ENCODE measurements at regions not wholly inside any gene's neighbourhood (a gene's known extent, or its start where the extent isn't known, plus 50 kb on each side); places are given as distances from the start of the nearest gene placed in this dataset.

DNA sequence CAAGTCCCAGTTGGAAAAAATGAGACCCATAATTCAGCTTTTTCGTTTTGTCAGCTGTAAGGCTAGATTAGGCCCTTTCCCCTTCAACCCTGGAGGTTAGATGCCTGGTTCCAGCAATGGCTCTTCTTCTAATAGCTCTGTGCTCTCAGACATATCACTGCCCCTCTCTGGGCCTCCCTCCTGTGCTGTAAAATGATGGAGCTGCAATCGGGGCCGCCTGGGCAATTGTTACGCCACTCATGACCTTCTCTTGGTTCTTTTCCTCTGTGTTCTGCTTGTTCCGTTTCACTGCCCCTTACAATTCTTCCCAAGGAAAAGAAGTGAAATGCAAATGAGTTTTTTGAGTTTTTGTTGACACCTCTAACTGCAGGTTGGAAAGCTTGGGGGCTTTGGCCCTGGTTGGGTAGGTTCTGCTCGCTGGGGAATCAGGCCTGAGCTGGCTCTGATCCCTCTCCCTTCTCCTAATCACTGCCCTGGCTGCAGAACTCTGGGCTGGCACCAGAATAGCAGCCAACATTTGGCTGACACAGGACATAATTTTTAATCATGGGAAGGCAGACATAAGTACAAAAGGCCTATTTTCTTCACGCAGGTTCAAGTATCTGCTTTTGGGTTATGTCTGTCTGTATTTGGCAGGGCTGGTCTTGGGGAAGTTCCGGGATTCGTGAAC lies 110.9 kb downstream of the FOXD1 start:
- DNase-seq, result no peak

DNA sequence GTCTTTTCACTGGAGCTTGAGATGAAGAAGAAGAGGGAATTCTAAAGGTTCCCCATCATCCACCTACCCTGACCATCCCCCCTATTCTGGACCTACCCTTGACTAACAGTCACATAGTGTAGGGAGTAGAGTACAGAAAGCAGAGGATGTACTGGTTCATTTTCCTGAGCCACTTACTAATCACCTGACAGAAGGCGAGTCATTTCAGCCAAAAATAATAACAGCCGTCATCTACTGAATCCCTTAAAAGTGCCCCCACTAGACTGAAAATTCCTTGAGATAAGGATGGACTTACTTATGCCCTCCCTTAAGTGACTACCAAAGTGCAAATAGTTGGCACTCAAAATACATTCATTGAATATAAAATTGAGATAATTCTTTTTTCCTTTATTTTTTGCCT lies 112.2 kb downstream of the FOXD1 start:
- DNase-seq, result no peak

DNA sequence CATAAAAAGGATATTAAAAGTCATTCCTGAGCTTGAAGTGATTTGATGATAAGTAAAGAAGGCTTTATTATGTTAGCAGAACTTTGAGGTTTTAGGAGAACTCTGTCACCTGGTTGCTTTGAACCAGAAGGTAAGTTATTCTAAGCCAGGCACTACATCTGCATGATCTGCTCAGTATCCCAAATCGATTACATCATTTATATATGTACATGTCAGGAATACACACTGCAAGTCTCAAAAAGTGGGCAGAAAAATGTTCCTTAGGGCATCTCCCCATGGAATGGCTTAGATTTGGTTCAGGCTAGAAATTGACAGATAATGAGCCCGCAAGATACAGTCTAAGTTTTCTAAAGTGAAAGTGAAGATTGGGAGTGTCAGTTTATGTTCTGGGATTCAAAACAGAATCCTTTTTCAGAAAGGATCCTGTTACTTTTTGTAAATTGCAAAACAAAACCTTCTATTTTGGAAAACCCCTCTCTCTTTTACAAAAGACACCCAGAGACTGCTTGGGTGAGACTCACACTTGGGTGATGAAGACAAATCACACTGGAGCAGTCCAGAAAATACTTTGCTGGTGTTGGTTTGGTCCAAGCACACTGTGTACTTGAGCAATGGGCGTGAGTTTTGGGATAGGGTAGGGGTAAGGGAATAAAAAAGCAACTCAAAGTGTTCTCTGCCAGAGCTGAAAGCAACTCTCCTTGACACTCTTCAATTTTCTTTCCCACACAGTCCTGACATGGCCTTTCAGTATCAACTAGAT lies 114.5 kb downstream of the FOXD1 start:
- no peak for DNase-seq

DNA sequence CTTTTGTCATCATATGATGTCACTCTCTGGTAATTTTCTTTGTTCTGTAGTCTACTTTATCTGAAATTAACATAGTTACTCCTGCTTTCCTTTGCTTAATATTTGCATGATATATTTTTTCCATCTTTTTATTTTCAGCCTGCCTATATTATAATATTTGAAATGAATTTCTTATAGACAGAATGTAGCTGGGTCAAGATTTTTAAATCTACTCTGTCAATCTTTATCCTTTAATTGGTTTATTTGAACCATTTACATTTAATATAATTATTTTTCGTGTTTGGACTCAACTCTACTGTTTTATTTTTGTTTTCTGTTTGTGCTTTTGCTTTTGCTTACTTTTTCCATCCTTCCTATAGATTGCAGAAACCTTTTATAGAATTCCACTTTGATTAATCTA lies 118.0 kb downstream of the FOXD1 start:
- no peak for DNase-seq

DNA sequence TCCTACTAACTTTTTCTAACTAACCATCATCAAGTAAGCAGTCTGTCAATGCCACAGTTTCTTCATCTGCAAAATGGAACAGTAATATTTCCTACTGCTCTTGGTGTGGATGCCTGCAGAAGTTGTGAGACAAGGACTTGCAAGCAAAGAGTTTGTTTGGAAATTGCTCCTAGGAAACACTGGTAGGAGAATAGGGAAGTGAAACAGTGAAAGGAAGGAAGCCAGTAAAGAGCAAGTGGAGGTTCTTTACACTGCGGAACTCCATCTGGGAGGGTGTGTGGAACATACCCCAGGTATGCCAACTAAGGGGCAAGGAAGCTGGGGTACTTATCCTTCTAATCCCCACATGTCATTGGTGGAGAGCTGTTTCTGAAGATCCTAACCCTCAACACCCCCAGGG lies 119.9 kb downstream of the FOXD1 start:
- no peak for DNase-seq

DNA sequence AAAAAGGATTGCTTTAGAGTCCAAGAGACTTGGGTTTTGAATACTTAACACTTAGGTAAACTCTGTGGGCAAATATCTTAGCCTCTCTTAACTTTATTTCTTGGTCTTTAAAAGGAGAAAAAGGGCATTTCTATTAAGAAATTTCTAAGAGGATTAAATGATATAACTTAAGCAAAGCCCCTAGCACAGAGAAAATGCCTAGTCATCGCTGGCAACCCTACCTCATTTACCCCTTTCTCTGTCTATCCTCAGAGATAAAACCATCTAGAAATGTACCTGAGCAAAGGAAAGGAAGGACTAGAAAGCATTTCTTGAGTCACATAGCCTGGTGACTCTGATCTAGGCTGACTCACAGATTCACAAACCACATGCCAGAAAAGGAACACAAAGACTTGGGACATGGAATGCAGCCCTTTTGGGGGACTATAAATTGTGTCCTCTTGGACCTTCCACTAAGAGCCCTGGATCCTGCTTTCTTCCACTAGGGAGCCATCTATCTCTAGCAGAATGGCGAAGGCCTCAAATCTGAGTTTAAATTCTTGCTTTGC lies 120.6 kb downstream of the FOXD1 start:
- no peak for DNase-seq

DNA sequence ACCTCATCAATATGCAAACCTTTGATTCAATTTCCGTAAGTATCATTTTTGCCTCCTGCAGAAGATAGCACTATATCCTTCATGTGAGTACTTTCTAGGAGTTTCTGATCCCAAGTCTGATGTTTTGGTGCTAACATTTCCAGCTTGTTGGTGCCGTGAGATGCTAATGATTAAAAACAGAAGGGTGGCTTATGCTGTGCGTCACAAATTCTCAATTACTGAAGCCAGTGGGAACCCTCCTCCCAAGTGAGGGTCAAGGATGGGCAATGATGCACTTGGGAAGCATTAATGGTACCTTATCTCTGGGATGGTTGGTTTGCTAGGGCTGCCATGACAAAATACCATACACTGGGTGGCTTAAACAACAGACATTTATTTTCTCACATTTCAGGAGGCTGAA lies 123.0 kb downstream of the FOXD1 start:
- DNase-seq, result no peak

DNA sequence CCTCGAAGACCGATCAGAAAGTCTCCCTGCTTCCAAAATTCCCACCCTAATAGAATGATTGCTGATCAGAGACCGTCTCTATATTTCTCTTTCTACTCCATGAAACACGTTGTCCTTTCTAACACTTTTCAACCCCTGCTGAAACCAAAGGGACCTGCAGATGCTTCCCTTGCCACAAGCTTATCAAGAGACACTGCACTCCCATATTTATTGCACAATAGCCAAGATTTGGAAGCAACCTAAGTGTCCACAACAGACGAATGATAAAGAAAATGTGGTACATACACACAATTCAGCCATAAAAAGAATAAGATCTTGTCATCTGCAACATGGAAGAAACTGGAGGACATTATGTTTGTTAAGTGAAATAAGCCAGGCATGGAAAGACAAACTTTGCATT lies 125.1 kb downstream of the FOXD1 start:
- no peak for DNase-seq

DNA sequence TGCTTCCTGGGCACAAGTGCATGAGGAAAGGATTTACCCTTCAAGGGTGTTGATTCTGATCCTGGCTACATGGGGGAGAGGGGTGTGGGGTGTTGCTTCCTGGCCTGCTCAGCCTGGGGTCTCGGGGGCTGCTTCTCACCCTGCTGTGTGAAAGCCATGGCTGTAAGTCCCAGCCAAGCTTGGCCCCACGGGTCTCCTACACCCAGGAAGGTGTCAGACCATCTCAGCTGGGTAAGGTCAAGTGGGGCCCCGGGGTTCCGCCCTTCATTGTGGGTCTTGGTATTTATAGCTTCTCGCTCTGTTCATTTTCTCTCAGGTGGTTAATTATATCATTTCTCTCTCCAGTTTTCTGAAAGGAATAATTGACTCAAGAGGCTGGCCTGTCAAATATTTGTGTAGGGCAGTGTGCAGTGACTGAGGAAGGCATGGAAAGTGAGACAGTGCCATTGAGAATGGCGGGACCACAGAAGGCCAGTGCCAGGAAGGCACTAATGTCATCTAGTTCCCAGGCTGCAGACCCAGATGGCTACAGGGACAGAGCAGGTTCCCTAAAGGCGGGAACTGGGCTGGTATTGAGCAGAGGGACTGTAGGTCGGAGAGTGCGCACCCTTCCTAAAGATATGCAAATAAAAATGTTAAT lies 126.0 kb downstream of the FOXD1 start:
- DNase-seq, result no peak

DNA sequence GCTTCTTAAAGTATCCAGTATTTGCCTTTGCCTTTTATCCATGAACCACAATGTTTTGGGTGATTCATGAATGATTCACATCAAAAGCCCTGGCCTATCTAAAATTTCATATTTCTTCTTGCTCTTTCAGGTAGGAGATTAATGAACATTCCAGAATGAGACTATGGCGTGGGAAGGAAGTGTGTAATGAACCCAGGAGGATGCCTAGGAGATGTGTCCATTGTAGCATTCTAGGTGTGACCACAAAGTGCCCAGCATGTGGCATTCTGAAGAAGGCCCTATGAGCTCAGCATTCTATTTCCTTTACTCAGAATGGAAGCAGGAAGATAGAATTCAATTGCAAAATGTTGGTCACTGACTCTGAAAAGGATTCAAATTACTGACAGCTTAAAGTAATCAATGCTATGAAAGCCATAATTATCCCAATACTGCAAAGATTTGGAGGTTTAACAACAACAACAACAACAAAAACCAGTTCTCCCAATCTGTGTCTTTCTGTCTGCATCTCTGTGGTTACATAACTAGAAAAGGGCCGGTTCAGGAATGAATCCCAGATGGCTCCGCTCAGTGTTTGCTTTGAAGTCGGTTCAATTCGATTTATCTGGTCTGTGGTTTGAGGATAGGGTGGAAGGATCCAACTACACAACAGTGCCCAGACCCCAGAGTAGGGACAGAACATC lies 126.7 kb downstream of the FOXD1 start:
- DNase-seq, result no peak

DNA sequence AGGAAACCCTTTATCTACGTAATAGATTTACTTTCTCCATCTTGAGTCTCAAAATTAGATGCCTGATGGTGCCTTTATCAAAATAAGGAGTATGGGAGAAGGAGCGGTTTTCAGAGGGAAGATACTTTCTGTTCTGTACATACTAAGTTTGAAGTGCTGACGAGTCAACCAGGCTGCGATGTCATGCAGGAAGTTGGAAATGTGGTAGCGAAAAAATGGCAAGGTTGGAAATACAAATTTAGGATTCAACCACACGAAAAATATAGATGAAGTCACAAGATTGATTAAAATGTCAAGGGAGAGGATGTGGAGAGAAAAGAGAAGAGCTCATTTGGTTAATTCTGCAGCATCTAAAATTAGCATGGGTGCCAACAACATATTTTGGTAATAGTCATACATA lies 129.5 kb downstream of the FOXD1 start:
- DNase-seq, result no peak

DNA sequence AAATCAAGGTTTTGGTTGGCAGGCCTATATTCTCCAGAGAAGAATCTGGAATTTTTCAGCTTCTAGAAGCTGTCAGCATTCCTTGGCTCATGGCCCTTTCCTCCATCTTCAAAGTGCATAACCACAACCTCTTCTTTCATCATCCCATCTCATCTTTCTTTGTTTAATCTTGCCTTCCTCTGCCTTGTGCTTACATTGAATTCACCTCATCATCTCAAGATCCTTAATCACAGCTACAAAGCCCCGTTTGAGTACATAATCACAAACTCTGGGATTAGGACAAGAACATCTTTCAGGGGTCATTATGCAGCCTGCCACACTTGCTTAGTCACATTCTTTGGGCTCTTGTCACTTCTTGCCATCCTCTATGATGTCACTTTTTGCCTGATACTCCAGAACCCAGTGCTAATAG lies 130.3 kb downstream of the FOXD1 start:
- DNase-seq, result no peak

DNA sequence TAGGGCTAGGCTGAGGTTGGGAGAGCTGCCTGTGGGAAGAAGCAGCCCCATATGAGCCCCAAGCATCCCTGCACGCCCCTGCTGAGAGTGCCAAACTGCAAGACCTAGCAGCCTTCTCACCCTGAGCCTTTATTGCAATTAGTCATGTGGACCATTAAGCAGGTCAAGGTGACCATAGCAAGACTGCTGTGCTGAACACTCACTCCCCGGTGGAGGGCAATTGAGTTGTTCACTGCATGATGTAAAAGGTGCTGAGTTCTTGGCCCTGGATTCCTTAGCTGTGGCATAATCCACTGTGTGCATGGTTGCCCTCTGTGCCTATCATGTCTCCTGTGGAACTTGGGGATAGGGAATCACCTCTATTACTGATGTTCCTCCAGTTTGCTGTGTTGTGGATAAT lies 131.1 kb downstream of the FOXD1 start:
- DNase-seq, result no peak

DNA sequence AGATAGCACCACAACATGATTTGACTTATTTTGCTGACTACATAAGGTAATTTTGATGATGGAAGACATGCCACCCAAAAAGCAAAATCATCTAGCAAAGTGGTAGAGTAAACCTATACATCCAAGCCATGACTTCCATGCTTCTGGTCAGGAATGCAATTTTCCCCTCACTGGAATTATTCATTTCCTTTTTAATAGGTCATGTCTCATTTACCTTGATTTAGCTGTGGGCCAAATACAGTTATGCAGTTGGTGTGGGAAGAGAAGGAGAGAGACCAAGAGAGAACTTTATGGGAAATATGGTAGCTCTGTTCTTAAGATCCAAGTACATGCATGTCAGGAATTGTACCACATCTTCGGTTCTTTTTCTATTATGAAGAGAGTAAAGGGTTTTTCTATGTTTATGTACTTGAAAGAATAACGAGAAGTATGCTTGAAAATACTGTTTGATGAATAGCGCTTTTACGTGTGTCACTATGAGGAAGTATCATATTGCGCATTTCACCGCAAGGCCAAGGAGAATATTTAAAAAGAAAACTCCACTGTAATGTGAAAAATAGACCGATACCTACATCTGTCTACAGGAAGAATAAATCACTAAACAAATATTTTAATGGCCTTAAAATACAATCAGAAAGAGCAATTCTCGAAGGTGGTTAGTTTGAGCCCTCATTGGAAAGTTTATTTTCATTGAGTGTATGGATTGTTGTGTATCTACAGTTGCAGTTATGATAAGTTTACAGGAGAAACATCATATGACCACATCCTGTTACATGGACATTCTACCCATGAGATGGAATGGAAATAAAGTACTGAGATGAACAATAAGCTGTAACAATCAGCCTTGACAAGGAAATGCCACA lies 134.0 kb downstream of the FOXD1 start:
- DNase-seq, result no peak

DNA sequence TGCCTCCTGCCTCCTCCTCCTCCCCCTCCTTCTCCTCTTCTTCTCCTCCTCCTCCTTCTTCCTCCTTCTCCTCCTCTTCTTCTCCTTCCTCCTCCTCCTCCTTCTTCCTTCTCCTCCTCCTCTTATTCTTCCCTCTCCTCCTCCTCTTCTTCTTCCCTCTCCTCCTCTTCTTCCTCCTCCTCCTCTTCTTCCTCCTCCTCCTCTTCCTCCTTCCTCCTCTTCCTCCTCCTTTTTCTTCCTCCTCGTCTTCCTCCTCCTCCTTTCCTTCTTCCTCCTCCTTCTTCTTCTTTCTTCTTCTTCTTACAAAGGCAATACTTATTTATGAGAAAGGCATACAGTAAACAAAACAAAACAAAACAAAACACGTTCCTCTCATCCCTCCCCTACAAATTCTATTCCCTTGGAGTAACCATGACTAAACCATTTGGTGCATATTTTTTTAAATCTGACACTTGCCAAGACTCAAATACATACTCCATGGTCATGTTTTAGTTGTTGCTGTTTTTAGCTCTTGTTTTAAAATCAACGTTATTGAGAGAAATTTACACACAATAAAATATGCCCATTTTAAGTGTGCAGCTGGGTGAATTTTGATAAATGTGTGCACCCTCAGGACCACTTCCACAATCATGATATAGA lies 135.6 kb downstream of the FOXD1 start:
- DNase-seq, result no peak

DNA sequence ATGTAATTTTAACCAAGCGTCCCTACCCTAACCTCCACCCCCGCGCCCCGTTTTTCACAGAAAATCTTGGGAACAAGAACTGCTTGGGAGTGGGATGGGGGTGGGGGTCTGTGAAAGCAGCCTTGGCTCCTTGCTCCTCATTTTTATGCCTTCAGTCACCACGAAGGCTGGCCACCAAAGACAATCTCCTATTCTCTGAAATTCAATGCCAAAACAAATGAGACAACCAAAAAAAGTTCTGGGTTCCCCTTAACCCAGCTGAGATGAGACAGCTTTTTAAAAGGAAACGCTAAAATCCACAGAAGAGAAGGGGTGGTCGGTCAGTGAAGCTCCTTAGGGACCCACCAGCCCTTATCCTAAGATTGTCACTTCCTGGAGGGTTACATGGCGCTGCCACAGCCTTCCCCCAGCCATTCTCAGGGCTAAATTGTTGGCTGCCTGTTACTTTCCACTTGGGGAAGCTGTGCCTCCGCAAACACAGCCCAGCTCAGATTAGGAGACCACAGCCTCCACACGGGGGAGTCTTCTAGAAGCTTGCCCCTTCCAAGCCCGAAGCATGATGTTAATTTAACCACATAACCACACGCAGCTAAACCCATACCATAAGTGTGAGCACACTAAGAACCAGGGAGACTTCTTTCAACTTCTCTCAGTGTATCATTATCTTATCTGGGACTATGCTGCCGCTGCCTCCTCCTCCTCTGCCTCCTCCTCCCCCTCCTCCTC lies 136.3 kb downstream of the FOXD1 start:
- DNase-seq, result no peak

DNA sequence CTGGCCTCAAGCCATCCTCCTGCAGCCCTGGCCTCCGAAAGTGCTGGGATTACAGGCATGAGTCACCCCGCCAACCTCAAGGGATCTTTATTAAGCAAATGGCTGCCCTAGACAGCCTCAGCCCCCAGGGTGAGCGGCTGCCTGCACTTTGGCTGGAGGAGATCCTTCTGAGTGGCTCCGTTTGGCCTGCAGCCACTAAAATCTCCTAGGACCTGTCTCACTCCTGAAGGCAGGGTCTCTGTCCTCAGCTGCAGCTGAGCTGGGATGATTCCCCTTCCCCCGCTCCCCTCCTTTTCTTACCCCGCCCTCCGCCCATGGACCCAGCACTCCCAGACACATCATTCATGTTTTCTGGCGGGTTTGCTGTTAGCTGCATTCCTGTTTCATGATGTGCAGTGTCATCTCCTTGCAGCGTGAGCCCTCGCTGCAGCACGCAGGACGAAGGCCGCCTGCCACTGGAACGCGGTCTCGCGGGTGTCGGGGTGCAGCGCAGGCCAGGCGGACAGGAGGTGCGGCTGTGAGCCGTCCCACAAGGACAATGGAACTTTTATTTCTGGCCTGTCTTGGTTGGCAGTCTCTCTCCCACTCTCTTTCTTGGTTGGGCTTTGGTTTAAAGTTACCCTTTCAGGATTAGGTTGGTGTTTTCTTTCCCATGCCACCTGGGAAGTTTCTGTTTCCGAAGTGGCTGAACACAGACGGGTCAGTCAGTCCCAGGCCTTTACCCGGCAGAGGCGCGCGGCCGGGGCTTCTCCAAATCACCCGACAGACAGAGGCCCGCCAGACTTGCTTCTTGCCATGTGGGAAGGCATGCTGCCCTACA lies 137.1 kb downstream of the FOXD1 start:
- DNase-seq, result no peak

DNA sequence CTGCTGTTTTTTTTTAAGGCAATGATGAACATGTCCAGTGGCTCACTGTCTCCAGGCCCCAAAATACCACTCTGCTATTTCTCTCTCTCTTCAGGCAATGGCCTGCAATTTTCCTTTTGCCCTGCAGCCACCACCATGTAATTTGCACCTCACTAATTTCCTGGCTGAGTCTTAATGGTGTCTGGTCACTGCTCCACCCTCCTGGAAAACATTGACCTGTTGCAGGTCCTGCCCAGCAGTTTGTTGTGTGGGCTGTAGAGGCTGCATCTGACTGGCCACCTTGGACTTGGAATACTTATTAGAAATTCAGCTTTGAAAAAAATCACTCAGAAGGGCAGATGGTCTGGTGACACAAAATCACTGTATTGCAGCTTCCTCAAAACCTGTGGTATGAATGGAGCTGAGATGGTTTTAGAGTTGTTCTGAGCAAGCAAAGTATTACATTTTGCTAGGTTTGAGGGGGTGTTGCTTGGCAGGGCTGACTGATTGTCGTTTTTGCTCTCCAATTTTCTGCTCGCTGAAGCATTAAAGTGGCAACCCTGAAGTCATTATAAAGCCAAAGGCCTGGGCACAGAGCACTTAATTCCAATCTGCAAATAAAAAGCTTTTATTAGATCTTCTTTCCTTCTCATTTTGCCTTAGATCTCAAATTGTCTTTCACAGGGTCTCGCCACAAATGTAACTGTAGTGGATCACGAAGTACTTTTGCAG lies 134.8 kb downstream of the TMEM174 start:
- DNase-seq, result no peak

DNA sequence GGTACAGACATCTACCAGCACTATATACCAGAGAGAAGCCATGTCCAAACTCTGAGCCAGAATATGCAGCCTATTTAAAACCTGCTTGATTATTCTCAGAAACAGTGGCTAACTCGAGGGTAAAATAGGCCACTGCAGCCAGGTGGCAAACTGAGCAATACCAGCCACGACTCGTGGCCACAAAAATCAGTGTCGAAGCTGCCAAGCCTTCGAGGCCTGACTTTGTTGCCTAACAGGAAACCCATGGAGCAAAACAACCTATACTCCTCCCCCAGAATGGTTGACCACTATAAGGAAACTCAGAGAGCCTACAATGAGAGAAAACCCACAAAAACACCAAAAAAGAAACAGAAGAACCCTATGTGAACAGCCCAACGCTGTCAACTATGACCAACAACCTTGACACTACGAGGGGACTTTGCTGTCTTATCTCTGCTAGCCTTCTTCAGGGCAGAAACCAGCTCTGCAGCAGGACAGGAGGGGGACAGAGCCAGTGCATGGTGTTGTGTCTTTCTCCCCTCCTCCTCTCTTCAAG lies 133.8 kb downstream of the TMEM174 start:
- no peak for DNase-seq
